HG03159 (cell line): ENCODE measurements at regions not wholly inside any gene's neighbourhood (a gene's known extent, or its start where the extent isn't known, plus 50 kb on each side); places are given as distances from the start of the nearest gene placed in this dataset.
"Not testable (repeated sequence)": the region's sequence is repeated elsewhere in the genome, so short reads cannot be mapped to it uniquely, and the experiment has no call there.

Experiments
- ATAC-seq: cut with Tn5 transposase; IDR thresholded peaks from one replicate; pipeline ENCODE4 v1.9.1; 2021; ENCODE audit warnings: mild to moderate bottlenecking, moderate library complexity; ENCODE audit not compliant: unreplicated experiment

GRCh38 chr11:81337756-81338155 is 1395.9 kb downstream of the FAM181B start:
- no peak for ATAC-seq

DNA sequence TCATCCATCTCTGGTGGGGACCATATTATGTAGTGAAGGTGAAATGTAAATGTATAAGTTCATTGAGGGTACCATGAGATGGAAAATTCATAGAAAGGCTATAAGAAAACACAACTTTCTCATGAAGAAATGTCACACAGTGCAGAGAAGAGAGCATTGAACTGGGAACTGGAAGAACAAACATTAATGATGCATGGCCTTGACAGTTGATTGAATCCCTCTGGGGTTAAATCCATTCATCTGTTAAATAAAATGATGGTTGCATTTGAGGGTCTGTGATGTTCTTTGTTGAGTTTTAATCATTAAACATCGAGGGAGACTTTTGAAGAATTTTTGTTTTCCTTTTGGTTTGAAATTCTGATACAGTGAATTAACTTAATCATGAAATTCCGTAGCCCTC is 1401.4 kb downstream of the FAM181B start:
- no peak for ATAC-seq

DNA sequence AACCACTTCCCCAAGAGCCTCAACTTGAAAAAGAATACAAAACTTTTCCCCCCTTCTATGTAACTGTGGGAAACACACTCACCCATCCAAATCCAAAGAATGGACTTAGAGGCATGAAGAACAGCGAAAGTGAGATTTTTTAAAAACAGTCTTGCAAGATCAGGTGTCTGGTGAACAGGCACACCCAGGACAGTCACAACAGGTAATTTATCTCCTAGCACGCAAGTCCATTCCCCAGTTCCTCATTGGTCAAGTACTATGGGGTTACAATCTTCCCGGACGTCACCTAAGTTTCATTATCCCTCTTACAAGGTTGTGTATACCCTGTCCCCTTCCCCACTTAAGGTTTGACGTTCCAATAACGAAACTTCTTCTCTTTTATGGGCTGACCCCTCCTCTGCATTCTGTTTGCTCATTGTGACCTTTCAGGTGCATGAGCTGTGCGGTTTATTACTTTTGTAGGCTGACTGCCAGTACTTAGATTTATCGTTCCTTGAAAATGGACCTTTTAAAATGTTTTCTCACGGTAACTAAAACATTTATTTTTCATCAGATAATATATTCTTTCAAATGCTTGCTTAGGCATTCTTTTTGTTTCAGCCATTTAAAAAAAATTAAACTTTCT is 1401.9 kb downstream of the FAM181B start:
- no peak for ATAC-seq

DNA sequence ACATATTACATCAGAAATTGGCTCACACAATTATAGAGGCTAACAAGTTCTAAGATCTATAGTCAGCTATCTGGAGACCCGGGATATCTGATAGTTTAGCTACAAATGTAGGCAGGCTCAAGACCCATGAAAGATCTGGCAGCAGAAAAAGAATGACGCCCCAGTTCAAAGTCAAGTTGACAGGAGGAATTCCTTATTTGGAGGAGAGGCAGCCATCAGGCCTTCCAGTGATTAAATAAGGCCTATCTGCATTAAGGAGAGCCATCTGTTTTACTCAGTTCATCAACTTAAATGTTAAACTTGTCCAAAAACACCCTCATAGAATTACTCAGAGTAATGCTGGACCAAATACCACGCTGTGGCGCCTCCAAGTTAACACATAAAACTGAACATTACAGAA is 1402.6 kb downstream of the FAM181B start:
- no peak for ATAC-seq

- no peak for ATAC-seq
These were observed 1430.5 kb downstream of the FAM181B start for GRCh38 chr11:81303038-81303664.

DNA sequence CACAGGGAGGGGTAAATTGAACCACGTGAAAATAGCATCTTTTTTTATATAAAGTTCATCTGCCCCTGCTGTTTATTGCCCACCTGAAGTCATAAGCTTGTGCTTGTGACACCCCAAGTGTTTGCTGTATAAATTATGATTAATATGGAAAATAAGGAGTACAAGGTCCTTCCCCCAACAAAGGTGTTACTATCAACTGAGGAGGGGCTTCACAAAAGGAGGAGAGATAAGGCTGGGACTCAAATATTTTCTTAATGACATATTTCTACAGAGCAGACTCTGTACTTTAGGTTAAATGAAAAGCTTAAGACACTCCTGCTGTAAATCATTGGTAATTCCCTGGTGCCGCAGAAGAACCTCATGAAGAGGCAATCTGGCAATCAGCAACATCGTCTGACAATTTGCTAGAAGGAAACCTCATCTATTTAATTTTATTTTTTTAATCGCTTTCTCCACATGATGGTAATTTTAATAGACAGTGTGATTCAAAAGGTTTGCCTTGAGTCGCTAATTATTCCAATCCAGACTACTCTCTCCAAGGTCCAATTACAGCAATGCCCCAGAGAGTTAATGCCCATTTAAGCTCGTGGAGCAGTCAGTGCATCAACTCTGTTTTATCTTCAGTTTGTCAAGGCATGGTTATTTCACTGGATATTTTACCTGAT is 1432.4 kb downstream of the FAM181B start:
- ATAC-seq, result no peak

GRCh38 chr11:81286959-81287358 is 1446.7 kb downstream of the FAM181B start:
- no peak for ATAC-seq

DNA sequence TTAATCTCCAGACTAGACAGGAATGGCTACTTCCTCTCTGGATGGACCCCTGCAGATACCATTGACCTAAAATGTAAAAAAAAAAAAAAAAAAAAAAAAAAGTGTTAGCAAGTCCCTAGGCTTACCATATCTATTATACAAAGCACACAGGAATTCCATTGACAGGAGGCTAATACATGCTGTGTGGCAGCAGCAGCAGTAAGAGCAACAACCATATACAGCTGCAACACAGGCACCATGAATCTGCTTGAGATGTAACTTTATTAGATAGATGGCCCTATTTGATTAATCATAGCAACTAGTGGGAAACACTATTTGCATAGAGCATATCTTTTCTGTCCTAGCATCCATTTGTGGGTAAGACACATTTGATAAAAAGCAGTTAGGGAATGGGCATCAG is 1447.1 kb downstream of the FAM181B start:
- no peak for ATAC-seq

DNA sequence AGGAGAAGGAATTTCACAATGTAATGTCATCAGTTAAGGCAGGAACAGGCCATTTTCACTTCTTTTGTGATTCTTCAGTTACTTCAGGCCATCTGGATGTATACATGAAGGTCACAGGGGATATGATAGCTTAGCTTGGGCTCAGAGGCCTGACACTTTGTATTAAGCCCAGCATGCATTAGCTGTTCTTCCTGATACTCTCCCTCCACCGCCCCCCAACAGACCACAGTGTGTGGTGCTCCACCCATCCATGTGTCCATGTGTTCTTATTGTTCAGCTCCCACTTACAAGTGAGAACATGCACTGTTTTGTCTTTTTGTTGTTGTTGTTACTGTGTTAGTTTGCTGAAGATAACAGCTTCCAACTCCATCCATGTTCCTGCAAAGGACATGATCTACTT is 1453.4 kb downstream of the FAM181B start:
- not testable (repeated sequence) for ATAC-seq

- no peak for ATAC-seq
These were observed 1454.7 kb downstream of the FAM181B start for GRCh38 chr11:81278991-81279390.

GRCh38 chr11:81270686-81271085 is 1463.0 kb downstream of the FAM181B start:
- ATAC-seq, result no peak

GRCh38 chr11:81267246-81267645 is 1466.4 kb downstream of the FAM181B start:
- ATAC-seq, result no peak

- no peak for ATAC-seq
These were observed 1474.2 kb downstream of the FAM181B start for GRCh38 chr11:81259471-81259870.

DNA sequence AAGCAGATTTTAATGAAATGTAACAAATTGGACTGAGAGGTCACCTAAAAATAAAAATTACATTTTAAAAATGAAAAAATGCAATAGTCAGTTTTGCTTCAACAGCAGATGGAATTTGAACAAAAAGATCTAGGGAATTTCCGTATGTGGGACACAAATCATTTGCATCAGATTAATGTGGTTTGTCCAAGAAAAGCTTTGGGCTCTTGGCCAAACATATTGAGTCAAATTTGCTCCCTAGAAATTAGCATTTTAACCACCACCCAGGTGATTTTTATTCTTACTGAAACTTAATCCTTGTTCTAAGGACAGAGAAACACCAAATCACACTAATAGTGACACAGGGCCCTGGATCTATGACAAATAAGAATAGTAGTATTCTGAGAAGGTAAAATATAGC is 1477.8 kb downstream of the FAM181B start:
- no peak for ATAC-seq

DNA sequence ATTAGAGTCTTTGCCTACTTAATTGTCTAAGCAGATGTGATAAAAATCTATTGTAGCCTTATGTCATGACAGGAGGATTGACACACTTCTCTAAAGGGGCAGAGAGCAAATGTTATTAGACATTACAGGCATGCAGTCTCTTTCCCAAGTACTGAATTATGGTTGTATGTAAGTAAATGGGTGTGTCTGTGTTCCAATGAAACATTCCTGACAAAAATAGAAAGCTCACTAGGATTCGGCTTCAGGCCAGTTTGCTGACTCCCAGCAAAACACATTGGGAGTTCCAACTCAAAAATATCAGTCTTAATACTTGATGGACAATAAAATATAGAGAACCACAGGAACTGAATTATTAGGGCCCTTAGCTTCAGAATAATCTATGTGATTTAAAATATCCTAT is 1480.4 kb downstream of the FAM181B start:
- ATAC-seq, result no peak

DNA sequence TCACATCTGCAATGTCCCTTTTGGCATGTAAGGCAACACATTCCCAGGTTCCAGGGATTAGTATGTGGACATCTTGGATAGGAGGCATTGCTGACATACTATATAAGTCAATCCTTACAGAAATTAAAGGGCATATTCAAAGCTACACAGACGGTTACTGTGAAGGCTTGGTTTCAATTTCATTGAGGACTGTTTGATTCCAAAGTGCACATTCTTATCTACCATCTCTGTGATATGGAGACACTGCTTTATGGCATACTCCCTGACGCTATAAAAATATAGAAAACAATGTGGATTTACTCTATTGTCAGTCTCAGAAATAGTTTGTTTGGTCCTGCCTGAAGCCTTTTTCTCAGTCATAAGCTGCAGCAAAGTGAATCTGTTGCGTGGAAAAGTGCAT is 1486.7 kb downstream of the FAM181B start:
- ATAC-seq, result no peak

GRCh38 chr11:81245791-81246190 is 1487.9 kb downstream of the FAM181B start:
- ATAC-seq, result no peak

DNA sequence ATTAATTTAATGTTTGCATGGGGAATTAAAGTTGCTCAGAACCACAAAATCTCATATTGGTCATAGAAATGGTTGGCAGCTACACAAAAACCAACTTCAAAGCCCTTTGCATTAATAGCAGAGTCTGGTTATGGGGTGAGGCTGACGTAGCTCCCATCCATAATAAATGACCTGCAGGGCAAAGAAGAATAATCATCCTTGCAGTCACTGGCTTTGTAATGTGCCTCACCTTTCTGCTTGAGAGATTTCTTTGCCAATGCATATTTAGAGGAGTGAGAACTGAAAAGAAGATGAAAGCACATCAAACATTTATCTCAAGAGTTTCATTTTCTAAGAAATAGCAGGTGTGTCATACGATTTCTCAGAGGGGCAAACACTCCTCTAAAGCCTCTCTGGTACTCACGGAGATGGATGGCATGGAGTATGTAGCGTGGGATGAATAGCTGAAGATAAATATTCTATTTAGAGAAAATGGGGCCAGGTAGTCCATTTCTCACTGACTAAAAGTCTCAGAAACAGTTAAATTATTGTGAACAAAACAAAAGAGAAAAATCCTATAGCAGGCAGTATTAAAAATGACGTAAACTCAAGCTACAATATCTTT is 1491.9 kb downstream of the FAM181B start:
- ATAC-seq, result no peak

- ATAC-seq, result peak; percentile 73
These were observed 1496.5 kb downstream of the FAM181B start for GRCh38 chr11:81237139-81237538.

DNA sequence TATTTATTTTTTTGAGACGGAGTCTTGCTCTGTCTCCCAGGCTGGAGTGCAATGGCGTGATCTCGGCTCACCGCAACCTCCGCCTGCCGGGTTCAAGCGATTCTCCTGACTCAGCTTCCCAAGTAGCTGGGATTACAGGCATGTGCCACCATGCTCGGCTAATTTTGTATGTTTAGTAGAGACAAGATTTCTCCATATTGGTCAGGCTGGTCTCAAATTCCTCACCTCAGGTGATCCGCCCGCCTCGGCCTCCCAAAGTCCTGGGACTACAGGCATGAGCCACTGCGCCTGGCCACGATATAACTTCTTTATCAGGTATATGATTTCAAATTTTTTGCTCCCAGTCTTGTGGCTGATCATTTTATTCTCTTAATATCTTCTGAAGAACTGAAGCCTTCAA is 1506.3 kb downstream of the FAM181B start:
- ATAC-seq, result not testable (repeated sequence)

DNA sequence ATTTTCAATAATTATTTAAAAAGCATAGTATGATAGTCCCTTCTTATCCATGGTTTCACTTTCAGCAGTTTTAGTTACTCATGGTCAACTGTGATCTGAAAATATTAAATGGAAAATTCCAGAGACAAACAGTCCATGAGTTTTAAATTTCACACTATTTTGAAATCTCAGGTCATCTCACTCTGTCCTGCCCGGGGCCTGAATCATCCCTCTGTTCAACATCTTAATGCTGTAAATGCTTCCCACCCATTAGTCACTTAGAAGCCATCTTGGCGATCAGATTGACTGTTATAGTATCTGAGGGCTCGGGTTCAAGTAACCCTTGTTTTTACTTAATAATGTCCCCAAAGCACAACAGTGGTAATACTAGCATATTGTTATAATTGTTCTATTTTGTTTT is 1509.3 kb downstream of the FAM181B start:
- no peak for ATAC-seq

DNA sequence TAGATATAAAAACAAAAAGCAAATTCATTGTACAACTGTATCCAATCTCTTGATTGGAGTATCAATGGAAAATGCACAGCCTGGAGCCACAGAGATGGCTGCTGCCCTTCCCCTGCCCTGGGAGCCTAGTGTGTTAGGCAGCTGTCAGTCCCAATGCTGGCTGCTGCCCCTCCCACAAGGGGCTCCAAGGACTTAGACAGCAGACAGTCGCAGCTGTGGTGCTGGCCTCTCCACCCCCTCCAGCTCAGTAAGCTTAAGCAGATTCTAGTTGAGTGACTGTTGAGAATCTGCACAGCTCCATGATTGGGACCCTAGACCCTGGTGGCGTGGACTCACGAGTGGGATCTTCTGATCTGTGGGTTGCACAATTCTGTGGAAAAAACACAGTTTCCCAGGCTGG is 1511.2 kb downstream of the FAM181B start:
- no peak for ATAC-seq
